Right hindlimb (tissue), 1 donor: ENCODE measurements at regions not wholly inside any gene's neighbourhood (a gene's known extent, or its start where the extent isn't known, plus 50 kb on each side); places are given as distances from the start of the nearest gene placed in this dataset.
A peak's percentile ranks its signal among the peaks of the same experiment; 100 is the strongest.

Source experiments
- DNase-seq: peaks from one replicate; pipeline ENCODE4 v3.0.0-alpha.2; 2018

GRCh38 chr5:135697959-135698345 is 119.2 kb upstream of the CXCL14 start:
- DNase-seq = no peak

GRCh38 chr5:135697251-135697958 is 118.6 kb upstream of the CXCL14 start:
- no peak for DNase-seq

GRCh38 chr5:135696317-135696716 is 117.5 kb upstream of the CXCL14 start:
- no peak for DNase-seq

GRCh38 chr5:135695656-135696313 is 117.0 kb upstream of the CXCL14 start:
- DNase-seq = no peak

GRCh38 chr5:135694906-135695305 is 116.1 kb upstream of the CXCL14 start:
- no peak for DNase-seq

GRCh38 chr5:135694012-135694411 is 115.2 kb upstream of the CXCL14 start:
- DNase-seq = peak; percentile 50

- DNase-seq = no peak
These were observed 114.7 kb upstream of the CXCL14 start for GRCh38 chr5:135693371-135693955.

- DNase-seq = no peak
These were observed 112.3 kb upstream of the CXCL14 start for GRCh38 chr5:135691044-135691443.

GRCh38 chr5:135690466-135690865 is 111.7 kb upstream of the CXCL14 start:
- DNase-seq = peak; percentile 57

GRCh38 chr5:135689506-135689905 is 110.7 kb upstream of the CXCL14 start:
- no peak for DNase-seq

GRCh38 chr5:135688385-135688784 is 109.6 kb upstream of the CXCL14 start:
- DNase-seq = no peak

GRCh38 chr5:135683189-135683588 is 104.4 kb upstream of the CXCL14 start:
- DNase-seq = no peak

- no peak for DNase-seq
These were observed 101.9 kb upstream of the CXCL14 start for GRCh38 chr5:135680713-135681112.

GRCh38 chr5:135678640-135679268 is 100.0 kb upstream of the CXCL14 start:
- DNase-seq = no peak

- no peak for DNase-seq
These were observed 93.2 kb upstream of the CXCL14 start for GRCh38 chr5:135671966-135672365.

GRCh38 chr5:135671052-135671705 is 92.4 kb upstream of the CXCL14 start:
- no peak for DNase-seq

GRCh38 chr5:135670588-135670987 is 91.8 kb upstream of the CXCL14 start:
- no peak for DNase-seq

GRCh38 chr5:135669416-135669815 is 90.6 kb upstream of the CXCL14 start:
- no peak for DNase-seq

- DNase-seq = no peak
These were observed 88.9 kb upstream of the CXCL14 start for GRCh38 chr5:135667673-135668072.

- no peak for DNase-seq
These were observed 88.4 kb upstream of the CXCL14 start for GRCh38 chr5:135667204-135667603.

- no peak for DNase-seq
These were observed 83.9 kb upstream of the CXCL14 start for GRCh38 chr5:135662683-135663082.

GRCh38 chr5:135662061-135662481 is 83.3 kb upstream of the CXCL14 start:
- no peak for DNase-seq
